Common myeloid progenitor, CD34-positive (primary cell): ENCODE measurements at regions not wholly inside any gene's neighbourhood (a gene's known extent, or its start where the extent isn't known, plus 50 kb on each side); places are given as distances from the start of the nearest gene placed in this dataset.
A peak's percentile ranks its signal among the peaks of the same experiment; 100 is the strongest.

Source experiments
- CTCF ChIA-PET: fragments of 350-600 bp; sonication (Branson Sonifier 250); formaldehyde crosslinking; loops from one replicate; lab custom pipeline; 2021; ENCODE audit warnings: antibody characterized with exemption; lab: Charles Lee
- POLR2A ChIA-PET: fragments of 350-600 bp; sonication (Branson Sonifier 250); formaldehyde crosslinking; loops from one replicate; lab custom pipeline; 2021; ENCODE audit warnings: antibody characterized with exemption; lab: Charles Lee
- DNase-seq, 3 donors: peaks; one replicate each; pipeline versions ENCODE4 v3.0.0 to v3.0.0-alpha.2; 2013
- H3K27ac ChIP-seq, 2 experiments: 1 replicate in 1 of 2; 2 replicates in 1 of 2; pipeline ENCODE4 v1.7.0; 2013; ENCODE audit warnings: inconsistent platforms in 2 of 2, low read length in 2 of 2, mild to moderate bottlenecking in 2 of 2, low read depth in 1 of 2, moderate library complexity in 1 of 2; ENCODE audit not compliant: severe bottlenecking in 2 of 2, insufficient read depth in 1 of 2, poor library complexity in 1 of 2
- H3K27me3 ChIP-seq, 5 experiments: replicated peaks in 2 of 5; 1 replicate in 3 of 5; 2 replicates in 2 of 5; pipeline versions ENCODE4 v1.6.1 to v1.7.0; 2013; ENCODE audit warnings: low read length in 4 of 5, mild to moderate bottlenecking in 2 of 5, moderate library complexity in 2 of 5, inconsistent platforms in 1 of 5; ENCODE audit not compliant: insufficient read depth in 5 of 5, control insufficient read depth in 4 of 5
- H3K36me3 ChIP-seq, 4 experiments: 1 replicate in 2 of 4; 2 replicates in 2 of 4; pipeline versions ENCODE4 v1.6.1 to v1.7.0; 2013; ENCODE audit warnings: low read length in 3 of 4, control low read depth in 1 of 4, mild to moderate bottlenecking in 1 of 4; ENCODE audit not compliant: control insufficient read depth in 4 of 4, insufficient read depth in 4 of 4
- H3K4me1 ChIP-seq, 4 experiments: 1 replicate in 3 of 4; 2 replicates in 1 of 4; pipeline versions ENCODE4 v1.6.1 to v1.7.1; 2013; ENCODE audit warnings: low read length in 3 of 4, mild to moderate bottlenecking in 3 of 4, control low read depth in 1 of 4, inconsistent platforms in 1 of 4, moderate library complexity in 1 of 4; ENCODE audit not compliant: control insufficient read depth in 4 of 4, insufficient read depth in 4 of 4; ENCODE audit errors: control extremely low read depth in 1 of 4
- H3K4me3 ChIP-seq, 7 experiments: 1 replicate in 4 of 7; 2 replicates in 3 of 7; pipeline versions ENCODE4 v1.5.1 to v1.7.0; 2013; ENCODE audit warnings: mild to moderate bottlenecking in 7 of 7, low read length in 6 of 7, moderate library complexity in 6 of 7, inconsistent platforms in 2 of 7, low read depth in 2 of 7, control low read depth in 1 of 7; ENCODE audit not compliant: insufficient read depth in 4 of 7, control insufficient read depth in 1 of 7; ENCODE audit errors: extremely low read depth in 1 of 7
- H3K9me3 ChIP-seq, 5 experiments: 1 replicate in 4 of 5; 2 replicates in 1 of 5; pipeline versions ENCODE4 v1.6.1 to v1.7.1; 2013; ENCODE audit warnings: low read length in 4 of 5, mild to moderate bottlenecking in 2 of 5, inconsistent platforms in 1 of 5, low read depth in 1 of 5, moderate library complexity in 1 of 5; ENCODE audit not compliant: control insufficient read depth in 4 of 5, insufficient read depth in 2 of 5; ENCODE audit errors: control extremely low read depth in 1 of 5
- WGBS: methylation state at CpG from one replicate; pipeline ENCODE4 v1.1.5; 2013; ENCODE audit not compliant: insufficient coverage; 5-methylcytosine and 5-hydroxymethylcytosine counted together

DNA sequence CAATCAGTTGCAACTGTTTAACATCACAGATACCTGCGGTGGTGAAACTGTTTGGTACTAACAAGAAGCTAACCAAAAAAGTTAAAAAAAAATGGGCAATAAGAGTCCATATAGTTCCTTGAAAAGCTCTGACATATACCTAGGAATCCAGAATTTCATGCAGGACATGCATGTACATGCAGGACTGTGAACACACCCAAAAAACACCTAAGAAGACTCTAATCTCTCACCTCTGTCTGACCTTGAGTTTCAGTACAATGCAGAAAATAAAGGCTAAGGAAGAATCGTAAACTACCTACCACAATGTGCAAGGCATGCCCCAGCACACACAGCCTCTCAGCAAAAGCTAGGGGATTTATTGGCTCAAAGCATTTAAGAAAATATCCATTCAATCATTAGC is 110.7 kb upstream of the GOLGA8J start:
- Histone ChIP-seq H3K36me3 (no peaks in the 10 kb centered on the region), H3K4me3 (no peak overlapping the region), H3K9me3 (peaks cover 0 to 10% (median 7%) of the 10 kb centered on the region in 5 experiments), H3K27ac (no peak overlapping the region), H3K4me1 (peaks cover 0 to 7% (median 3%) of the 10 kb centered on the region in 4 experiments), H3K27me3 (peaks cover 21 to 68% (median 40%) of the 10 kb centered on the region in 5 experiments)
- ChIA-PET POLR2A (no interaction called here), CTCF (interaction anchor here (1.5 kb wide), 1 partner anchor 13 kb away, joined by 5 read pairs; no protein-coding TSS in a partner anchor)
- DNase-seq = no peak
- 83% methylated on average over 2 of the region's 2 CpGs for WGBS

DNA sequence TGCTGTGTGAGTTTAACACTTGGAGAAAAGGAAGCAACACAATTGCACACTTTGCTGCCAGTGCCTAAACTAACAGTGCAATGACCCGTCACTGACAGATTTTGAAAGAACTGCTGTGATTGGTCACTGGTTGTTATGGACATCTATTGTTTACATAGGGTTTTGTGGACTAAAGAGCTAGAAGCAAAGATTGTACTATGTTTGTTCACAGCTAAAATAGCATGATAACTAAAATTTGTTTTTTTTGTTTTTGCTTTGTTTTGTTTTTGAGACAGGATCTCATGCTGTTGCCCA is 112.4 kb upstream of the GOLGA8J start:
- Histone ChIP-seq H3K4me1 (peaks cover 0 to 7% (median 3%) of the 10 kb centered on the region in 4 experiments), H3K36me3 (no peaks in the 10 kb centered on the region), H3K4me3 (no peak overlapping the region), H3K9me3 (peaks cover 0 to 10% (median 7%) of the 10 kb centered on the region in 5 experiments), H3K27me3 (peaks cover 23 to 77% (median 43%) of the 10 kb centered on the region in 5 experiments), H3K27ac (no peak overlapping the region)
- DNase-seq = peak in 1 of 3 donors; percentile 10
- ChIA-PET POLR2A (no interaction called here), CTCF (no interaction called here)
- WGBS = 80% methylated on average over 1 of the region's 1 CpG

DNA sequence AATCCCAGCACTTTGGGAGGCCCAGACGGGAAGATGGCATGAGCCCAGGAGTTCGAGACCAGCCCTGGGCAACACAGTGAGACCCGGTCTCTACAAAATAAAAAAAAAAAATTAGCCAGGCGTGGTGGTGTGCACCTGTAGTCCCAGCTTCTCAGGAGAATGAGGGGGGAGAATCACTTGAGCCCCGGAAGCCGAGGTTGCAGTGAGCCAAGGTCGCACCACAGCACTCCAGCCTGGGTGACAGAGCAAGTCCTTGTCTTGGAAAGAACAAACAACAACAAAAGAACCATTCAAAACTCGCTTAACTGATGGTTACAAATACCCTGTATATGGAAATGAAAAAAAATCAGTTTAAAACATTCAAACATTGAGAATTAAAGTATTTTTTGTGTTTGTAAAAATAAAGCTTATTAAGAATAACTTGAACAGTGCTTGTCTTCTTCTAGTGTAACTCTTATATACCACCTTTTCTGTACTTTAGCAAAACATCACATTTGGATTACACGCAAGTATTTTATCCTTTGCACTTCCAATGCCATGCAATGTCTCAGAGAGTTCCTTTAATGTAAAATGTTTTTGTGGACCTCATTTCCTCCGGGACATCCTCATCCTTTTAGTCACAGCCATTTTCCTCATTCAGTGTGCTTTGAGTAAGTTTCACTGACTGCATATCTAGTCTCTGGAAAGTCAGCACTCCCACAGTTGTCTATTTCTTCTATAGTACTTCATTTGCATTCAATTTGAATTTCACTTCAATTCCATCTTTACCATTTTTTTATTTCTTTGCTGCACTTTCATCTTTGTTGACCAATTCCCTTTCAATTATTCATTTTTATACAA is 113.0 kb upstream of the GOLGA8J start:
- DNase-seq = no peak
- peaks cover 23 to 80% (median 43%) of the 10 kb centered on the region in 5 experiments for H3K27me3 ChIP-seq

DNA sequence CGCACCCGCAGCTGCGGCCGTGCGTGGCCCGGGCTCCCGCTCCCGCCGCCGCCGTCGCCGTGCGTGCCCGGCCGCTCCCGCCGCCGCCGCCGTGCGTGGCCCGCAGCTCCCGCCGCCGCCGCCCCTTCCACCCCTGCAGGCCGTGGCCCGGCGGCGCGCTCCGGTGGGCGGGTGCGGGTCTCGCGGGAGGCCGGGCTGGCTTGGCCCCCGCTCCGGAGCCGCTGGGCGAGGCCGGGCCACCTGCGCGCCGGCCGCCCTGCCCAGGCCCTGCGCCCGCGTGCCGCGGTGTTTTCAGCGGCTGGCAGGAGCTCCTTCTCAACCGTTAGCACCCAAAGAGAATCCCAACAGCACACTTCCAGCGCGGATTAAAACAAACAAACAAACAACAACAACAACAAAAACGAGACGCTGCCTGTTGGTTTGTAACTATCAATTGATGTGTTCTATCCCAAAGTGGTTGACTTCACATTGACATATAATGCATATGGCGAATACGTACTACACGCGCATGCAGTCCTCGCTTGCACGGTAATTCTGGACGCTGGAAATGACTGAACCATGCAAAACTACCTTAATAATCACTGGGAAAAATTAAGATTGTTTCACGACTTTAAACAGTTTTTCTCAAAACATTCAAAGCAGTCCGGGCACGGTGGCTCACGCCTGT is 113.7 kb upstream of the GOLGA8J start:
- DNase-seq = no peak
- Histone ChIP-seq H3K27ac (no peak overlapping the region), H3K36me3 (no peaks in the 10 kb centered on the region), H3K9me3 (peaks cover 0 to 10% (median 7%) of the 10 kb centered on the region in 5 experiments), H3K4me3 (peak overlapping the region in 2 of 7 experiments; percentile 15 to 43), H3K4me1 (peaks cover 0 to 7% (median 3%) of the 10 kb centered on the region in 4 experiments), H3K27me3 (peaks cover 23 to 85% (median 43%) of the 10 kb centered on the region in 5 experiments)
- 18% methylated on average over 61 of the region's 69 CpGs for WGBS
- ChIA-PET POLR2A (no interaction called here), CTCF (no interaction called here)

More for the DNA sequence above, 113.0 kb upstream of the GOLGA8J start:
- 89% methylated on average over 3 of the region's 10 CpGs for WGBS
- Histone ChIP-seq H3K36me3 (no peaks in the 10 kb centered on the region), H3K9me3 (peaks cover 0 to 10% (median 7%) of the 10 kb centered on the region in 5 experiments), H3K4me1 (peaks cover 0 to 7% (median 3%) of the 10 kb centered on the region in 4 experiments), H3K27ac (no peak overlapping the region), H3K4me3 (no peak overlapping the region)
- POLR2A ChIA-PET = no interaction called here
- CTCF ChIA-PET = no interaction called here

DNA sequence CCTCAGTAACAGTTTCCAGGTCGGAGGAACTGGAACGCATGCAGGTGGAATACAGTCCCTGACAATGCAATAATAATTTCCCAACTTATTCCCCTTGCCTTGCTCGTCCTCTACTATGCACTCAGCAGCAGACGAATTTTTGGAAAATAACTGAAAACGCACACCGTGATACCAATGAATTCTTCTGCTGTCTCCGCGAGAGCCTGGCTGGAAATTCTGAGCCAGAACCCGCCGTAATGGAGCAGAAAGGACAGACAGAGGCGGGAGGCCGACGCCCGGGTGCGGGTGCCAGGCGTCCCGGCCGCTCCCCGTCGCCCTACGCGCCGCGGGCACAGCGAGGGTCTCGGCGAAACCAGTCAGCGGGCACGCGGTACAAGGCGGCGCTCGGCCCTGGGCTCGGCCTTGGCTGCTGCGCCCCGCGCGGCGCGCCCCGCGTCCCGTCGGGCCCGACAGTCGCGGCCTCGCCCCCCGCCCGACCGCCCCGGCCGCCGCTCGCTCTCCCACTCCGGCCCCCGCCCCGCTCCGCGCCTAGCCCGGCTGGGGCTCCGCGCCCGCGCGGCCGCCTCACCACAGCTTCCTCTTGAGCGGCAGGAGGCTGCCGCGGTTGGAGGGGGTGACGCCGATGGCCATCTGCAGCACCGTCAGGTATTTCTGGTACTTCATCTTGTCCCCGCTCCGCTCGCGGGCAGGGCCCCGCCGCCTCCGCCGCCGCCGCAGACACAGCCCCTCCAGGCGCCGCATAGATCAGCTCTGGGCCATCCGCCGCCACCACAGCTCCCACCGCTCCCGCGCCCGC is 114.5 kb upstream of the GOLGA8J start:
- H3K4me3 ChIP-seq = peak overlapping the region in 2 of 7 experiments; percentile 33 to 43
- peaks cover 0 to 7% (median 3%) of the 10 kb centered on the region in 4 experiments for H3K4me1 ChIP-seq
- H3K27ac ChIP-seq = no peak overlapping the region
- ChIA-PET CTCF (no interaction called here), POLR2A (no interaction called here)
- WGBS = 3% methylated on average over 77 of the region's 91 CpGs
- peak; percentile 11 to 69 (median 60) for DNase-seq
- H3K27me3 ChIP-seq = peaks cover 23 to 85% (median 43%) of the 10 kb centered on the region in 5 experiments
- H3K36me3 ChIP-seq = no peaks in the 10 kb centered on the region
- peaks cover 0 to 10% (median 7%) of the 10 kb centered on the region in 5 experiments for H3K9me3 ChIP-seq

DNA sequence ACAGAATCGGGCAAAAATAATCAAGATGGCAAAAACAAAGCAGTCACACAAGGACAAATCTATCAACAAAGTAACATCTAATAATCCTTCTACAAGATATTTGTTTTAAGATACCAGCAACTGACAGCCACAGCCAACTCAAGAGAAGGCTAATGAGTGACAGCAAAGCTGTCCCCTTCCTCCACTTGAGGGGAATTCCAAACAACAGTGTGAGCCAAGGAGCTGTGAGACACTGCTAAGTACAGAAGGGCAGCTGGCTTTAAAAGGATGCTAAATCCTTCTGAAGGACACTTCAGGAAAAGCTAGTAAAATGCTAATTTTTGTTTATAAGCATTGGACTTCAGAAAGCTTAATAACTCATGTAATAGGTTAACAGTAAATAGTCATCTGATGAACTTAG is 120.3 kb upstream of the GOLGA8J start:
- H3K4me1 ChIP-seq = no peaks in the 10 kb centered on the region
- H3K27me3 ChIP-seq = peaks cover 6 to 65% (median 10%) of the 10 kb centered on the region in 5 experiments
- no peak for DNase-seq
- H3K9me3 ChIP-seq = no peaks in the 10 kb centered on the region
- H3K4me3 ChIP-seq = no peak overlapping the region
- ChIA-PET POLR2A (no interaction called here), CTCF (no interaction called here)
- WGBS = 80% methylated on average over 1 of the region's 1 CpG
- H3K36me3 ChIP-seq = no peaks in the 10 kb centered on the region
- no peak overlapping the region for H3K27ac ChIP-seq
